Islet of Langerhans (tissue), 1 donor: ENCODE measurements at regions not wholly inside any gene's neighbourhood (a gene's known extent, or its start where the extent isn't known, plus 50 kb on each side); places are given as distances from the start of the nearest gene placed in this dataset.
"Not testable (repeated sequence)": the region's sequence is repeated elsewhere in the genome, so short reads cannot be mapped to it uniquely, and the experiment has no call there.

Experiments
- FAIRE-seq: peaks from one replicate; lab custom pipeline; 2011; peaks lifted over from hg19 to GRCh38; lab: Jason Lieb, UNC

DNA sequence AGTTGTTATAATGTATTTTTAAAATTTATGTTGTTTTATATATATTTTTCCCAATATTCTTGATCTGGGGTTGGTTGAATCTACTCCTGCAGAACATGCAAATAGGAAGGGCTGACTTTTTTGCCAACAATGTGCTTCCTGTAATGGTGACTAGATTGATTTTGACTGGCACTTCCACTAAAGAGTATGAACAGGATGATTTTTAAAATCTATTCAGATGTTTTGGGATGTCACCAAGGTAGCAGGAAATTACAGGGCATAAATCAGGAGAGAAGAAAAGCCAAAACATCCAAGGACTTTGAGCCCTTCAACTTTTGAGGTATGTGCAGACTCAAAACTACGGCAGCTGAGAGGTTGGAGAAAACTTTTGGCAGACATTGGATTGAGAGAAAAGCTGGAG, 1047.6 kb downstream of the SLITRK5 start:
- FAIRE-seq: no peak

DNA sequence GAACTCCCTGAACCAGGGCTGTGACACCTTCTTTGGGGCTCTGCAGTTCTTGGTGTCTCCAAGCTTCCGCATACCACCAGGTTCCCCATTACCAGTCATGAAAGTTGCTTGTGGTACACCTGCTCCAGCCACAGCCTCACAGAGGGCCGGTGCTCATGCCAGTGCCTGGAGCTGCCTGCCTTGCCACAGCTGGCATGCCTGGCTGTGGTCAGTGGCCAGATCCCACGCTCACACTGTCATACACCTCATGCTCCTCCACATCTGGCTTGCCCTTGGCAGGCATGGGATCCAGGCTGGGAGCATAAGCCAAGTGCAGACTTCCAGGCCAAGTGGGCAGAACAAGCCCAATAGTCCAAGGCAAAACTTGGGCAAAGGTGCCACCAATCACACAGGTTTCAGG, 1054.9 kb downstream of the SLITRK5 start:
- FAIRE-seq: no peak

DNA sequence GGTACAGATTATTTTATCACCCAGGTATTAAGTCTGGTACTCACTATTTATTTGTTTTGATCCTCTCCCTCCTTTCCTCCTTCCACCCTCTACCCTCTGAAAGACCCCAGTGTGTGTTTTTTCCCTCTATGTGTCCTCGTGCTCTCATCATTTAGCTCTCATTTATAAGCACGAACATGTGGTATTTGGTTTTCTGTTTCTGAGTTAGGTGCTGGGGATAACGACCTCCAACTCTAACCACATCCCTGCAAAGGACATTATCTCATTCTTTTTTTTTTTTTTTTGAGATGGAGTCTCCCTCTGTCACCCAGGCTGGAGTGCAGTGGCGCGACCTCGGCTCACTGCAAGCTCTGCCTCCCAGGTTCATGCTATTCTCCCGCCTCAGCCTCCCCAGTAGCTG, 1056.1 kb downstream of the SLITRK5 start:
- not testable (repeated sequence) for FAIRE-seq

DNA sequence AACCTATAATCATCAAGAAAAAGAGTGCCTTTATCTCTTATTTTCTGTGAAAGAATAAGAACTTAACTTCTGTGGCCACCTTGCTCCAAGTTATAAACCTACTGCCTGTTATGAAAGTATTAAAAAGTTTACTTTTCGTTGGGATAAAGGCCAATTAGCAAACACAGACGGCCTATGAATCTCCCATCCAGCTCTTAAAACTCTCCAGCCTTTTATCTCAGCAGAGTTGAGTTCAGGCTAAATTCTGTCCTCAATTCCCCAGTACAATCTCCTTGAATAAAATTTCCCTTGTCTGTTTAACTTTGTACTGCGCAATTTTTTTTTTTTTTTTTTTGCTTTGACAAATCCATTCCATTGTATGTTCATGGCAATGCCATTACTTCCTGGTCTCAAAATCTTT, 1058.4 kb downstream of the SLITRK5 start:
- FAIRE-seq: no peak

DNA sequence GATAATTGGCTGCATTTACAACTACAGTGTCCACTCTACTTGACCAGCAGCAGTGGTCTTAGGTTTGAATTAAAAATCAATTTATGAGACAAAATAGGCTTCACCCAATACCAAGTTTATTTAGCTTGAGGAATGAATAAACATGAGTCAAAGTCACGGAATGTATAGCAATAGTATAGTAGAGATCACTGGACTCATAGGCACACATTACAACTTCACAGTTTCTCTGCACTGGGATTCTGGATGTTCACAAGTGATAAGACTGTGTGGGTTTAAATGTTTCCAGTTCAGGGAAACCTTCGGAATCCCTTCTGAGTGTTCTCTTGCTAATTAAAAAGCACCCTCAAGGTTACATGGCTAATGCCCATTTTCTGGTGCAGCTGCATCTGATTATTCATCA, 1064.9 kb downstream of the SLITRK5 start:
- no peak for FAIRE-seq

DNA sequence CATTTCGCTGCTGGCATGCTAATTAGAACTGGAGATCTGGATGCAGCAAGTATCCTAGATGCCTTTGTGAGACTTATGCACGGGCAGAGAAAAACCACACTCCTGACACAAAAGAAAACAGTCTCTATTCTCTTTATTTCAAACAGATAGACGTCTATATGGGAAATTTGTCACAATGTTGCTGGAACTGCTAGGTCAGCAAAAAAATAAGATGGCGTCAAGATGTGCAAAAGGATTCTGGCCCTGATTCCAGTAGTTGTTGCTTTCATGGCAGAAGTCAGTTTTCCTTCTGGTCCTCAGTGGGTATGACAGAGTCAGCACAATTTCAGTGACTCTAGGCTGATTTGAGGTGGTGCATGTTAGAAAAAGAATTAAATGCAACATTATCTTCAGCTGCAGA, 1068.0 kb downstream of the SLITRK5 start:
- FAIRE-seq: no peak

DNA sequence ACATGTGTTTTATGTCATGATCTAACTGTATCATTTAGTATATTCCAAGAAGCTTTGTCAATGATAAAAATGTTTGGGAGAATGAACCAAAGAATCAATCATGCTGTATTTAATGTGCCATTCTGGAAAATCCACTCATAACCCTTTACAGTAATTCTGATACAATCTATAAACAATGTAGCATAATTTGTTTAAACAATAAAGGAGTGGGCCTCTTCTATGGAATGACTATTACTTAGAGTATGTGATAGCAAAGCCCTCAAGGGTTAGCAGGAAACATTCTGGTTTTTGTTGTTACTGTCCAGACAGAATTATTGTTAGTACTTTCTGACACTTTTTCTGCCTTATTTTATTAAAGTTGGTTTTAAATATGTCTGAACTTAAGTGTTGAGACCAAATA, 1073.1 kb downstream of the SLITRK5 start:
- FAIRE-seq: no peak

DNA sequence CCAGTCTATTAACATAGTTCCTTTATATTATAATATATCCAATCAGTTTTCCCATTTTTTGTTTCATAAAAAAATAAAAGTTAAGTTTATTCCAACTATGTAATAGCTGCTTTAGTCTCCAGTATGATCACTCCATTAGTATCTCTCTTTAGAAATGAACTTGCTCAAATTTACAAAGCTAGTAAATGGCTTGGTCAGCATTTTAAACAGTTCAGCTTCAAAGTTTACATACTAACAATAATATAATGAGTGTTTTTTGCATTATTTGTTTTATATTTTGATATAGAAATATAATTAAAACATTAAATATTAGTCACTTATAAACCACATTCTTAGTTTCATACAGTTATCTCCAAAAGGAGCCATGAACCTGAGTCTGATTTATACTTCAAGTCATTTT, 1073.8 kb downstream of the SLITRK5 start:
- FAIRE-seq: no peak

DNA sequence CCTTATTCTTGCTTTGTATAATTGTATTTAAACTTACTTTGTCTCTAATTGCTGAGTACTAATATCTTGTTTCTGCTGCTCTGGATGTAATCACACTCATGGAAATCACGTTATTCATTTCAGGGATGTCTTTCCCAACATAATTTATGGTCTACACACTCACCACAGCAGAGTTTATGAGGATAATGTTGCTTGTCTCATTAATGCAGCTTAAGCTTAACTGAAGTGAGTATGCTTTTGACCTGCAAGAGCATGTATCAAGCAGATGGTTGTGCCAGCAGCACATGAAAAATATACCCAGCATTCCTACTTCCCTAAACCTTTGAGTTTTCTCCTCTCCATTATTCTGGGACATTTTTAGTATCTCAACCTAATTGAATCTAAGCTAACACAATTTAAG, 1080.9 kb downstream of the SLITRK5 start:
- FAIRE-seq: no peak

DNA sequence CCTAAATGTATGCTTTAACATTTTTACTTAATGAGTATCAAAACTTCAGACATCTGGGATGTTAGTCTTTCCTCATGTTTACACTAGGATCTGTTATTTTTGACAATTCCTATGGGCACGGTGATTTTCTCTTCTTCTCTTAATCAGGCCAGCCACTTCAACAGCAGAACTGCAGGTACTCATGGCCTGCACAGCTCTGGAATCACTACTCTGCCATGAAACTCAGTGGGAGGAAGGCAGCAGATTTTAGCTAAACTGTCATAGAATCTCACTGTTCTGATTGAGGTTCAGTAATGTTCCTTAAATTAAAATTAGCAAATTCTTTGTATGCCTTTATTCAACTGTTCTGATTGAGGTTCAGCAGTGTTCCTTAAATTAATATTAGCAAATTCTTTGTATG, 1083.0 kb downstream of the SLITRK5 start:
- FAIRE-seq: no peak

DNA sequence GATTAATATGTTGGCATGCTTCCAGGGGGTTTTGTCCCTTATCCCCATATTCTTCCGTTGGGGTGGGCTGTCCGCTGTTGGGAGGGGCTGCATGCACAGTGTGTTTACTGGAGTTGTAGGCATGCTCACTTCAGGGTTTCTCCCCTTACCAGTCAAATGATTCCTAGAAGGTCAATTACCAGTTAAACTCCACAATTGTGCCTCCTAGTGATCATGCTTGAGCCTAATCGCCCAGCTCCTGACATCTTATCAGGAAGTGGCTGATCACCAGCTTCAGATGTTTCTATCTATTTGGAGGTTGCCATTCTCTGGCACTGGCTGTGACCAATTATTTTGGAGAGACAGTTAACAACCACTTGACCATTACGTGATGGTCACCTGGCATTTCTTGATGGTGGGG, 1090.0 kb downstream of the SLITRK5 start:
- FAIRE-seq: no peak

DNA sequence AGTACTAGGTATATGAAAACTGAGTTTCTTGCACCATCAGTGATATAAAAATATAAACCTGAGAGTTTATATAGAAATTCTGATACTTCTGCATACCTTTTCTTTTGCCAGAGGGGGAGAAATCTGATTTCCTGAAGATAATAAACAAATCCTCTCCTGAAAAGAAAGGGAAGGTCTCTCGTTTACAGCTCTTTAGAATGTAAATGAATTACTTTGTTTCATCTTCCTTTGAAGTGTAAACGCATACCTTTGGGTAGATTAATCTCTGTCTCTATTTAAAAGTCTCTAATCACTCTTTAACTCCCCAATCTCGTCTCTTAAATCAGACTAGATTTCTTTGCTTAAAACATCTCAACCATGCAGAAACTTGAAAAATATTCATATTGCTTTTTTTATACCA, 1092.9 kb downstream of the SLITRK5 start:
- FAIRE-seq: no peak

DNA sequence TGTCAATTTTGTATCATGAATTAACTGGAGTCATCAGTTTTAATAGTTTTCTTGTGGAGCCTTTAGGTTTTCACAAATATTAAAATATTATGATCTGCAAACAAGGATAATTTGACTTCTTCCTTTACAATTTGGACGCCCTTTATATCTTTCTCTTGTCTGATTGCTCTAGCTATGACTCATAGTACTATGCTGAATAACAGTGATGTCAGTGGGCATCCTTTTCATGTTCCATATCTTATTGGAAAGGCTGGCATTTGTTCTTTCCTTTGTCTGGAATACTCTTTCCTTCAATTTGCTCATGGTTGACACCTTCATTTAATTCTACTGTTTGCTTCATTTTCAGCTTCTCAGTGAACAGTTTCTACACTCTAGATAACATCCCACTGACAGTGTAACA, 1129.3 kb downstream of the SLITRK5 start:
- no peak for FAIRE-seq

DNA sequence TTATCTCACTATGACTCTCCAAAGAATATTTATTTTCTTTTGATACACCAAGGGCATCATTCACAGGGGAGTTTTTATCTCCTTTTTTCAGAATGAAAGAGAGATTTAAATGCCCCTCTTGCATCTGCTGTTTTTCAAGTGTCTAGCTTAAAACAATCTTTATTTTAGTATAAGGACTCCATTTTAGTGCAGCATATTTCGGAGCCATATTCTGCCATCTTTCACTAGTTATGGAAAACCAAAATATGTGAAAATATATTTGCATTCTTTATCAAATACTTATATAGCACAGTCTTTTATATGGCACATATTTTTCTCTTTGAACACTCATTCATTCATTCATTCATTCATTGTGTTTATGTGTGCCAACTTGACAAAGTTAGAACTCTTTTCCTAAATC, 1130.2 kb downstream of the SLITRK5 start:
- no peak for FAIRE-seq

DNA sequence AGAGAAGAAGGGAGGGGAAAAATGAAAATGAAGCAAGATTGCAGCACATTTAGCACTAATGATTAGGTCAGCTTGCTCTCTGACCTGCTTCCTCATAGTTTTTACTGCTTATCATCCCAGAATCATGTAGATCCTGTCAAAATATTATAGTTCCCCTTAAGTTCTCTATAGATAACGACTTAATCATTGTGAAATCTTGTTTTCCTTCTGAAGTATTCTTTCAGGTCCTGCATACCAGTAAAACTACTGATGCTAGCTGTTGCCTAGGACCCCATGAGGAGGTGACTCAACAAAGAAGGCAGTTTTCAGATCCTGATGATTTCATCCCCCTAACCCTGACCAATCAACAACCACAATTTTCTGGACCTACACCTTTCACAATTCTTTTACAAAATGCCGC, 1131.7 kb downstream of the SLITRK5 start:
- no peak for FAIRE-seq

DNA sequence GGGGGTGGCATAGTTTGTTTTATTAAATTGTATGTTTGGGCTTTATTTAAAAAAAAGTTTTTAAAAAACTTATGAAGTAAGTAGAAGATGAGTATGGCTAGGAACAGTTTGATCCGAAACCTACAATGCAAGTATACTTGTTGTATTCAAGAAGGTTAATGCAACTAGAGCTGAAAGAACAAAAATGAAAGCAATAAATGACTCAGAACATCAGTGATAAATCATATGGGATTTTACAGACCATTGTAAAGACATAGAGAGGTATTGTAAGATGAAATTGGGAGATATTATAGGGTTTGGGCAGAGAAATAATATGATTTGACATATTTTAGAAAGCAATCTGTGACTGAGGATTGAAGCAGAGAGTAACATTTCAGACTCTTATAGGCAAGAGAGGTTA, 1135.3 kb downstream of the SLITRK5 start:
- FAIRE-seq: no peak

DNA sequence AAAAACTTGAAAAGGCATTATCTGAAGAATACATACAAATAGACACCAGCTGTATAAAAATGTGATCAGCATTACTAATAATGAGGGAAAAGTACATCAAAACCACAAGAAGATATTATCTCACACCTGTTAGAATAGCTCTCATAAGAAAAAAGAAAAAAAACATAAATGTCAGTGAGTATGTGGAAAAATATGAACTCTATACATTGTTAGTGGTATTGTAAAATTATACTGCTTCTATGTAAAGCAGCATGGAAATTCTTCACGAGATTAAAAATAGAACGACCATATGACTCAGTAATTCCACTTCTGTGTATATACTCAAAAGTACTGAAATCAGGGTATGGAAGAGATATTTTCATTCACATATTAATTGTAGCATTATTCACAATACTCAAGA, 1146.4 kb downstream of the SLITRK5 start:
- FAIRE-seq: no peak

DNA sequence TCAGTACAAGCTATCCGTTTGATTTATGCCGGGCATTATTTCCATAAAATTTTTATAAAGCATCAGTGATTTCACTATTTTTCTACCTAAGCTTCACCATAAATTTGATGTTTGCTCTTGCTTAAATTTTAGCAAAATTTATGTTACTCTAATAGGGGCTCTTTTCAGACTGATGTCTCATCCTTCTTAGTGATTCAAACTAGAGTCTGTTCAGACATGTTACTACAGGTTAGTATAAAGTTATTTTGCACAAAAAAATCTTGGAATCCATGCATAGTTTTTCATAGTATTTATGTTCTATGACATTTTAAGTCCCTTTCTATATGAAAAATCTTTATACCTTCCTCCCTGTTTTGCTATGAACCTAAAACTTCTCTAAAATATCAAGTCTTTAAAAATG, 1151.9 kb downstream of the SLITRK5 start:
- no peak for FAIRE-seq

DNA sequence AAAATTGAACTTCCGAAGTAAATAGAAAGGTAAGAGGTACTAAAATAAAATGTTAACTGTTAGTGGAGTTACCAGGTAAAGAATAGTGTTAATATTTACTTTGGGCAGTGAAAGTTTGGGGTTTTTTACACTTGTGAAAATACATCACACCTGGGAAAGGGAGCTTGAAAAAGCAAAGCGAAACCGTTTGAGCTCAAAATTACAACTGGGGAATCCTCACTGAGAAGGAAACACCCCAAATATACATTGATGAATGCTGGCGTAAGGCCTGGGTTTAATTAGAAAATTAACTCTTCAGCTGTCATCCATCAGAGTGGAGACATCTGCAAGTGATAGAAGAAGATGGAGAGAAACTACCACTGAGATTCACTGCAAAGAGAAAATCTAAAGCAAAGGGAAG, 1153.0 kb downstream of the SLITRK5 start:
- FAIRE-seq: no peak

DNA sequence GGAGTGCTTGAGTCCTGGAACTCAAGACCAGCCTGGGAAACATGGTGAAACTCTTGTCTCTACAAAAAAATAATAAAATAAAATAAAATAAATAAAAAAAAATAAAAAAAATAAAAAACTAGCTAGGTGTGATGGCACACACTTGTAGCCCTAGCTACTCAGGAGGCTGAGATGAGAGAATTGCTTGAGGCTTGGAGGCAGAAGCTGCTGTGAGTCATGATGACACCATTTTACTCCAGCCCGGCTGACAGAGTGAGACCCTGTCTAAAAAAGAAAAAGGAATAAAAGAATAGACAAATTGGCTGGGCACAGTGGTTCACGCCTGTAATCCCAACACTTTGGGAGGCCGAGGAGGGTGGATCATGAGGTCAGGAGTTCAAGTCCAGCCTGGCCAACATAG, 1168.9 kb downstream of the SLITRK5 start:
- FAIRE-seq: no peak

DNA sequence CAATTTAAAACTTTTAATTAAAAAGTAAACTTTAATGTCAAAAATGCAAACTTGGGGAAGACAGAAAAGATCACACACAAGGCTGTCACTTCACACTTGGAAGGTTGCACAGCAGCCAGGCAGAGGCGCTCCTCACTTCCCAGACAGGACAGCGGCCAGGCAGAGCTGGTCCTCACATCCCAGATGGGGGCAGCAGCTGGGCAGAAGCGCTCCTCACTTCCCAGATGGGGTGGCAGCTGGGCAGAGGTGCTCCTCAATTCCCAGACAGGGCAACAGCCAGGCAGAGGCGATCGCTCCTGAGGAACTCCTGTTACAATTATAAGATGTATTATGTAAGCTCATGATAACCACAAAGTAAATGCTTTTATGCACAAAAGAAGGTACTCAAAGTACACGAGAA, 1181.1 kb downstream of the SLITRK5 start:
- FAIRE-seq: not testable (repeated sequence)

DNA sequence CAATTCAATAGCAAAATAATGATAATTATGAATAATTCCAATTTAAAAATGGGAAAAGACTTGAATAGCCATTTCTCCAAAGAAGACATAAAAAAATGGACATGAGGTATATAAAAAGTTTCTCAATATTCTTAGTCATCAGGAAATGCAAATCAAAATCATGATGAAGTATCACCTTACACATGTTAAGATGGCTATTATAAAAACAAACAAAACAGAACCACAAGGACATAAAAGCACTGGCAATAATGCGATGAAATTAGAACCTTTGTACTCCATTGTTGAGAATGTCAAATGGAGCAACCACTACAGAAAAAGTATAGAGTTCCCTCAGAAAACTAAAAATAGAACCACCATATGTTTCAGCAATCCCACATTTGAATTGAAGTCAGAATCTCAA, 1186.1 kb downstream of the SLITRK5 start:
- no peak for FAIRE-seq

DNA sequence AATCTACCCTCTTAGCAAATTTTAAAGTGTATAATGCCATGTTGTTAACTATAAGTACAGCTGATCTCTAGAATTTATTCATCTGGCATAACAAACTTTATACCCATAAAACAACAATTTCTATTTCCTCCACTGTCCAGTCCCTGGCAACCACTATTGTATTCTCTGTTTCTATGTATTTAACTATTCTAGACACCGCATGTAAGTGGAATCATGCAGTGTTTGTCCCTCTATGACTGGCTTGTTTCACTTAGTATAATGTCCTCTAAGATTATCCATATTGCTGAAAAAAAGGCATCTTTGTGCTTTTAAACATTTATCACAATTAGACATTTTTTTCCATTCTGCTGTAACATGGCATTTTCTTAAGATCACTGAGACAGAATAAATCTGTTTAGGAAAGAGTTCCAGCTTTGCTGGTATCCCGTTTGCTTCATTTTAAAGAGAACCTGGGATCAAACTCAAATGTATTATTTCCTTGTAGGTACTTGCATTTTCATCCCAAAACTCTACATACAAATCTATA, 1191.0 kb downstream of the SLITRK5 start:
- no peak for FAIRE-seq

DNA sequence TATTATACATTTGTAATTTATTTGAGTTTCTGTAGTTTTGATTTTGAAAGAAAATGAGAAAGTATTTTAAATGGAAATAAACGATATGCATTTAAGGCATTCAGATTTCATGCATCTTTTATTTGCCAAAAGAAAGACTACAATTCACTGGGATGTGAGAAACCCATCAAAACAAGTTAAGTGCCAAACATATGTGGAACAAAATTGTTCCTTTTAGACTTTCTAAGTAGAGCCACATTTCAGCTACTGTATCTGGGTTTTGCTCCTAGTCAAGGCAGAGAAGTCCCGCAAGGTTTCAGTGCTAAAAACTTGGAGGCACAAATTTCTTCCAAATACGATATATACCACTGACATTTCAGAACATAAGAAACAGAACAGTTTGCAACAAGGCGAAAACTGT, 1191.9 kb downstream of the SLITRK5 start:
- FAIRE-seq: no peak

DNA sequence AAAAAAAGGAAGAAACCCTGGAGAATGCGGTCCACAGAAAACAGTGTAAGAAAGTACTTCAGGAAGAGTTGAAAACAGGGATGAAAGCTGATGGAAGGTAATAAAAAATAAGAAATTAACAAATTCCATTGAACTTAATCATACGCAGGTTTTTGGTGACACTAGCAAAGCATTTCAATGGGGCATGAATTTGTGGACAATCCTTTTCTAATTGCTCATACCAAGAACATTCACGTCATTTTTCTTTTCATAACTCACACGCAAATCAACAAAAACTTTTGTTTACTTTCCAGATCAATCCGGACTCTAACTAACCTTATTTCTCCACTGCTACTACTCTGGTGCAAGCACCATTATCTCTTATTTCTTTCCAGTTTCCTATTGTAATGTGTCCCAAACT, 1195.0 kb downstream of the SLITRK5 start:
- no peak for FAIRE-seq
